ENCODE measurements at regions not wholly inside any gene's neighbourhood (a gene's known extent, or its start where the extent isn't known, plus 50 kb on each side); places are given as distances from the start of the nearest gene placed in this dataset.

GRCh38 chr9:18236336-18236735, 237.6 kb upstream of the ADAMTSL1 start:
- TF ChIP-seq CTCF (IDR thresholded peaks at IDR 0.05) (no peak), POLR2A (IDR thresholded peaks at IDR 0.05) (no peak)
